ENCODE measurements at regions not wholly inside any gene's neighbourhood (a gene's known extent, or its start where the extent isn't known, plus 50 kb on each side); places are given as distances from the start of the nearest gene placed in this dataset.

DNA sequence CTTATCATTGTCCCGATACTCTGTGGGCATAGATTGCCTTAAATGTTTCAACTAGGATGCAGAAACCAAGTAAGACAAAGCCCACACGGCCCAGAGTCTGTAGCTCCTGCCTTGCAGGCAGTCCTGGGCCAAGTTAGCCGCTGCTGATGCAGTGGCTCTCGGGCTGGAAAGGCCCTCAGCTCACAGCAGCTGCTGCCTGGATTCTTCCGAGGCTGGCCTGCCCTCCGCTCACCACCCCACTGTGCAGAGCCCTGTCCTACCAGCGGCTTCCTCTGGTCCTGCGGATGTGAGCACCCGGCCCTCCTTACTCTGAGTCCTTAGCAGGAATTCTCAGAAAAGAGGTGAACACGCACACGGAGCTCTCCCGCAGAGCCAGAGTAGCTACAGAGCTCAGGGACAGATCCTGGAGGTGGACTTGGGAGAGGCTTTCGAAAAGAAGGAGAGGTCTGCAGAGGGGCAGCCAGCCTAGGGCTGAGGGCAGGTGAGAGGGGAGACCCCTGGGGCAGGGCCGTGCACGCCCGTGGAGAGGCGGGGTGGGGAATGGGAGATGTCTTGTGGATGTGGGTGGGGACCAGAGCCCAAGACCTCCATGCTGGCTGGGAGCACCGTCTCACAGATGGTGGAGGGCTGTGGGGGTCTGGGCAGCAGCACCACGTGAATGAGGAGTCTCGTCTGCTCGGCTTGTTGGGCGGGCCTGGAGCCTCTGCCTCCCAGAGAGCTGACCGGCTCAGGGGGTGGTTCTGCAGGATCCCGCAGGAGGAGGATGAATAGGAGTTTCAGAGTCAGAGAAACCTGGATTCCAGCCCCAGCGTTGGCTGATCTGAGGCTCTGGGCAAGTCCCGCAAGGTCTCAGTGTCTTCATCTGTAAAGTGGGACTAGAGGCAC is 117.4 kb upstream of the B3GAT1 start:
- no peak for DNase-seq (ENCODE audit: low read depth, low spot score)
- no peaks in the 10 kb centered on the region for H3K36me3 ChIP-seq (ENCODE audit: control insufficient read depth, insufficient read depth, low read length)

DNA sequence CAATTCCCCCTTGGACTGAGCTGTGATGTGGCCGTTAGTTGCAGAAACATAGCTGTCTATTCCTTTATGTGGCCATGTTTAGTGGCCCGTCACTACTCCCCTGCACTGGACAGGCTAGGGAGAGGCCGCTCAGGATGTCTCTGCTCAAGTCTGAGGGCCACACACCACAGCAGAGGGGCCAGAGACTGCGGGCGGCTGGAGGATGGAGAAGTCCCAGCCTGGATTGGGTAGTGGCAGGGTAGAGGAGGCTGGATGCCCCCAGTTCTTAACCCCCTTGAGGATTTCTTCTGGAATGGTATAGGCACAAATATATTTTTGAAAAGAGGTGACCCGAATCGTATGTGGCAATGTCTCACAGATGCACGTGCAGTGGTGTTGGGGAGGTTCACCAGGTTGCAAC is 116.4 kb upstream of the B3GAT1 start:
- in situ Hi-C loops (cut with HindIII; ENCODE audit: low pct_unique_long_range_greater_than_20kb, low sequenced_read_pairs): no loop called here
- Histone ChIP-seq H3K27me3 (ENCODE audit: control insufficient read depth, insufficient read depth, low read length) (peaks cover 5% of the 10 kb centered on the region), H3K4me3 (ENCODE audit: low read depth in 2 of 2, low read length in 2 of 2) (no peak overlapping the region), H3K4me1 (ENCODE audit: control insufficient read depth, insufficient read depth, low read length) (no peaks in the 10 kb centered on the region), H3K9me3 (ENCODE audit: control insufficient read depth, insufficient read depth, low read depth, low read length) (no peaks in the 10 kb centered on the region), H3K36me3 (ENCODE audit: control insufficient read depth, insufficient read depth, low read length) (no peaks in the 10 kb centered on the region), H3K27ac (ENCODE audit: low read length) (no peak overlapping the region)
- no TSS peak for BruUV-seq (replicated peaks)
- CTCF ChIA-PET: no interaction called here
- TF ChIP-seq TCF7L2 (IDR thresholded peaks at IDR 0.05; ENCODE audit: low read depth, low read length): no peak
- no peak for TF ChIP-seq POLR2AphosphoS5 (IDR thresholded peaks at IDR 0.05; ENCODE audit: low read depth, low read length)
- TF ChIP-seq, protein P1, sequence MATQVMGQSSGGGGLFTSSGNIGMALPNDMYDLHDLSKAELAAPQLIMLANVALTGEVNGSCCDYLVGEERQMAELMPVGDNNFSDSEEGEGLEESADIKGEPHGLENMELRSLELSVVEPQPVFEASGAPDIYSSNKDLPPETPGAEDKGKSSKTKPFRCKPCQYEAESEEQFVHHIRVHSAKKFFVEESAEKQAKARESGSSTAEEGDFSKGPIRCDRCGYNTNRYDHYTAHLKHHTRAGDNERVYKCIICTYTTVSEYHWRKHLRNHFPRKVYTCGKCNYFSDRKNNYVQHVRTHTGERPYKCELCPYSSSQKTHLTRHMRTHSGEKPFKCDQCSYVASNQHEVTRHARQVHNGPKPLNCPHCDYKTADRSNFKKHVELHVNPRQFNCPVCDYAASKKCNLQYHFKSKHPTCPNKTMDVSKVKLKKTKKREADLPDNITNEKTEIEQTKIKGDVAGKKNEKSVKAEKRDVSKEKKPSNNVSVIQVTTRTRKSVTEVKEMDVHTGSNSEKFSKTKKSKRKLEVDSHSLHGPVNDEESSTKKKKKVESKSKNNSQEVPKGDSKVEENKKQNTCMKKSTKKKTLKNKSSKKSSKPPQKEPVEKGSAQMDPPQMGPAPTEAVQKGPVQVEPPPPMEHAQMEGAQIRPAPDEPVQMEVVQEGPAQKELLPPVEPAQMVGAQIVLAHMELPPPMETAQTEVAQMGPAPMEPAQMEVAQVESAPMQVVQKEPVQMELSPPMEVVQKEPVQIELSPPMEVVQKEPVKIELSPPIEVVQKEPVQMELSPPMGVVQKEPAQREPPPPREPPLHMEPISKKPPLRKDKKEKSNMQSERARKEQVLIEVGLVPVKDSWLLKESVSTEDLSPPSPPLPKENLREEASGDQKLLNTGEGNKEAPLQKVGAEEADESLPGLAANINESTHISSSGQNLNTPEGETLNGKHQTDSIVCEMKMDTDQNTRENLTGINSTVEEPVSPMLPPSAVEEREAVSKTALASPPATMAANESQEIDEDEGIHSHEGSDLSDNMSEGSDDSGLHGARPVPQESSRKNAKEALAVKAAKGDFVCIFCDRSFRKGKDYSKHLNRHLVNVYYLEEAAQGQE (IDR thresholded peaks at IDR 0.05; ENCODE audit: insufficient read depth in 1 of 2, low read depth in 2 of 2, low read length in 1 of 2): no peak
- TF ChIP-seq, protein P2, sequence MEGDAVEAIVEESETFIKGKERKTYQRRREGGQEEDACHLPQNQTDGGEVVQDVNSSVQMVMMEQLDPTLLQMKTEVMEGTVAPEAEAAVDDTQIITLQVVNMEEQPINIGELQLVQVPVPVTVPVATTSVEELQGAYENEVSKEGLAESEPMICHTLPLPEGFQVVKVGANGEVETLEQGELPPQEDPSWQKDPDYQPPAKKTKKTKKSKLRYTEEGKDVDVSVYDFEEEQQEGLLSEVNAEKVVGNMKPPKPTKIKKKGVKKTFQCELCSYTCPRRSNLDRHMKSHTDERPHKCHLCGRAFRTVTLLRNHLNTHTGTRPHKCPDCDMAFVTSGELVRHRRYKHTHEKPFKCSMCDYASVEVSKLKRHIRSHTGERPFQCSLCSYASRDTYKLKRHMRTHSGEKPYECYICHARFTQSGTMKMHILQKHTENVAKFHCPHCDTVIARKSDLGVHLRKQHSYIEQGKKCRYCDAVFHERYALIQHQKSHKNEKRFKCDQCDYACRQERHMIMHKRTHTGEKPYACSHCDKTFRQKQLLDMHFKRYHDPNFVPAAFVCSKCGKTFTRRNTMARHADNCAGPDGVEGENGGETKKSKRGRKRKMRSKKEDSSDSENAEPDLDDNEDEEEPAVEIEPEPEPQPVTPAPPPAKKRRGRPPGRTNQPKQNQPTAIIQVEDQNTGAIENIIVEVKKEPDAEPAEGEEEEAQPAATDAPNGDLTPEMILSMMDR (IDR thresholded peaks at IDR 0.05): no peak
- TF ChIP-seq SIN3A (IDR thresholded peaks at IDR 0.05; ENCODE audit: borderline replicate concordance, insufficient read depth, low read depth, low read length): no peak
- intact Hi-C loops (cut with micrococcal nuclease; ENCODE audit: unreplicated experiment): no loop called here
- POLR2A ChIA-PET: no interaction called here
- DNase-seq (ENCODE audit: low read depth, low spot score) (no peak), ATAC-seq (no peak)

More for the DNA sequence above, 117.4 kb upstream of the B3GAT1 start:
- 0 out of 2 replicates have a peak, but pooled peaks have one; percentile 19 for ATAC-seq
- H3K4me3 ChIP-seq (ENCODE audit: low read depth in 2 of 2, low read length in 2 of 2): no peak overlapping the region
- intact Hi-C loops (cut with micrococcal nuclease; ENCODE audit: unreplicated experiment): no loop called here
- no peaks in the 10 kb centered on the region for H3K4me1 ChIP-seq (ENCODE audit: control insufficient read depth, insufficient read depth, low read length)
- CTCF ChIA-PET: no interaction called here
- TF ChIP-seq, protein P1 (IDR thresholded peaks at IDR 0.05; ENCODE audit: insufficient read depth in 1 of 2, low read depth in 2 of 2, low read length in 1 of 2): no peak
- TF ChIP-seq TCF7L2 (IDR thresholded peaks at IDR 0.05; ENCODE audit: low read depth, low read length): no peak
- TF ChIP-seq, protein P2 (IDR thresholded peaks at IDR 0.05): no peak
- TF ChIP-seq POLR2AphosphoS5 (IDR thresholded peaks at IDR 0.05; ENCODE audit: low read depth, low read length): no peak
- TF ChIP-seq SIN3A (IDR thresholded peaks at IDR 0.05; ENCODE audit: borderline replicate concordance, insufficient read depth, low read depth, low read length): no peak
- POLR2A ChIA-PET: no interaction called here
- BruUV-seq (replicated peaks): no TSS peak
- H3K27ac ChIP-seq (ENCODE audit: low read length): no peak overlapping the region
- in situ Hi-C loops (cut with HindIII; ENCODE audit: low pct_unique_long_range_greater_than_20kb, low sequenced_read_pairs): no loop called here
- peaks cover 8% of the 10 kb centered on the region for H3K27me3 ChIP-seq (ENCODE audit: control insufficient read depth, insufficient read depth, low read length)
- H3K9me3 ChIP-seq (ENCODE audit: control insufficient read depth, insufficient read depth, low read depth, low read length): no peaks in the 10 kb centered on the region

Data from Panc1 (cell line).